Caco-2 (cell line): ENCODE measurements at regions not wholly inside any gene's neighbourhood (a gene's known extent, or its start where the extent isn't known, plus 50 kb on each side); places are given as distances from the start of the nearest gene placed in this dataset.

ENCODE experiments used
- BruUV-seq: library from RNA; stranded (reverse); fragments of 400-500 nt; replicated peaks from 2 replicates; lab custom pipeline; 2021; lab: Mats Ljungman, UMichigan
- CTCF ChIA-PET: fragments of 300-600 bp; sonication (Branson Sonifier 250); formaldehyde crosslinking; loops from one replicate; lab custom pipeline; 2022; ENCODE audit warnings: antibody characterized with exemption; lab: Charles Lee
- POLR2A ChIA-PET: fragments of 300-600 bp; sonication (Branson Sonifier 250); formaldehyde crosslinking; loops from one replicate; lab custom pipeline; 2022; ENCODE audit warnings: antibody characterized with exemption; lab: Charles Lee
- DNase-seq, 2 experiments: peaks; one replicate each; pipeline versions ENCODE4 v3.0.0 to v3.0.0-alpha.2; 2020 to 2022
- H3K27me3 ChIP-seq: replicated peaks from 2 replicates; pipeline ENCODE4 v1.6.0; 2011; ENCODE audit warnings: low read length; ENCODE audit not compliant: control insufficient read depth, insufficient read depth
- H3K36me3 ChIP-seq: 2 replicates; pipeline ENCODE4 v1.5.1; 2011; ENCODE audit warnings: low read length; ENCODE audit not compliant: control insufficient read depth, insufficient read depth
- H3K4me1 ChIP-seq: fragments of 250-450 bp; sonication (Bioruptor Pico); 2 replicates; pipeline ENCODE4 v1.5.1; 2020; ENCODE audit warnings: mild to moderate bottlenecking
- H3K4me3 ChIP-seq: 2 replicates; pipeline ENCODE4 v1.5.1; 2011; ENCODE audit warnings: low read depth, mild to moderate bottlenecking, control low read depth, low read length
- H3K9me3 ChIP-seq: fragments of 250-450 bp; sonication (Bioruptor Pico); 2 replicates; pipeline ENCODE4 v1.5.1; 2020; ENCODE audit warnings: mild to moderate bottlenecking, moderate library complexity
- H3K27ac Mint-ChIP-seq: one replicate; pipeline ENCODE4 v1.8.0; 2022; ENCODE audit warnings: mixed read lengths; ENCODE audit not compliant: unreplicated experiment
- H3K27me3 Mint-ChIP-seq: one replicate; pipeline ENCODE4 v1.8.0; 2022; ENCODE audit warnings: mixed read lengths; ENCODE audit not compliant: insufficient read depth, unreplicated experiment
- H3K36me3 Mint-ChIP-seq: one replicate; pipeline ENCODE4 v1.8.0; 2022; ENCODE audit warnings: mild to moderate bottlenecking, mixed read lengths; ENCODE audit not compliant: insufficient read depth, unreplicated experiment
- H3K4me1 Mint-ChIP-seq: one replicate; pipeline ENCODE4 v1.8.0; 2022; ENCODE audit warnings: low read depth, mixed read lengths; ENCODE audit not compliant: unreplicated experiment
- H3K4me3 Mint-ChIP-seq: one replicate; pipeline ENCODE4 v1.8.0; 2022; ENCODE audit warnings: mild to moderate bottlenecking, moderate library complexity, mixed read lengths; ENCODE audit not compliant: unreplicated experiment
- H3K9me3 Mint-ChIP-seq: one replicate; pipeline ENCODE4 v1.8.0; 2022; ENCODE audit warnings: mixed read lengths; ENCODE audit not compliant: unreplicated experiment
- CTCF ChIP-seq, 2 experiments: fragments of 200-600 bp in 1 of 2; IDR thresholded peaks; 1 replicate in 1 of 2; 2 replicates in 1 of 2; pipeline versions ENCODE4 v1.5.1 to v1.8.0; 2011 to 2022; ENCODE audit warnings: antibody characterized with exemption in 1 of 2, control low read depth in 1 of 2, inconsistent platforms in 1 of 2, low read depth in 1 of 2, low read length in 1 of 2, mild to moderate bottlenecking in 1 of 2, moderate library complexity in 1 of 2; ENCODE audit not compliant: insufficient read depth in 1 of 2, severe bottlenecking in 1 of 2, unreplicated experiment in 1 of 2
- intact Hi-C: fragments of 100-400 bp; cut with micrococcal nuclease; formaldehyde crosslinking; loops from one replicate; pipeline ENCODE4 v1.10.0; 2022; ENCODE audit not compliant: unreplicated experiment

GRCh38 chr3:72675243-72675642, 173.0 kb downstream of the SHQ1 start:
- no TSS peak for BruUV-seq
- H3K4me3 Mint-ChIP-seq = no peak overlapping the region
- Histone ChIP-seq H3K9me3 (no peaks in the 10 kb centered on the region), H3K4me3 (no peak overlapping the region), H3K36me3 (no peaks in the 10 kb centered on the region), H3K4me1 (peaks cover 8% of the 10 kb centered on the region), H3K27me3 (no peaks in the 10 kb centered on the region)
- POLR2A ChIA-PET = no interaction called here
- no peak for DNase-seq
- H3K27me3 Mint-ChIP-seq = no peaks in the 10 kb centered on the region
- no peak for TF ChIP-seq CTCF (IDR thresholded peaks at IDR 0.05; ENCODE audit: insufficient read depth in 1 of 2, low read depth in 1 of 2, low read length in 1 of 2, severe bottlenecking in 1 of 2, unreplicated experiment in 1 of 2)
- intact Hi-C loops = no loop called here
- H3K36me3 Mint-ChIP-seq = no peaks in the 10 kb centered on the region
- CTCF ChIA-PET = no interaction called here
- no peak overlapping the region for H3K27ac Mint-ChIP-seq
- H3K9me3 Mint-ChIP-seq = no peaks in the 10 kb centered on the region
- peaks cover 13% of the 10 kb centered on the region for H3K4me1 Mint-ChIP-seq

DNA sequence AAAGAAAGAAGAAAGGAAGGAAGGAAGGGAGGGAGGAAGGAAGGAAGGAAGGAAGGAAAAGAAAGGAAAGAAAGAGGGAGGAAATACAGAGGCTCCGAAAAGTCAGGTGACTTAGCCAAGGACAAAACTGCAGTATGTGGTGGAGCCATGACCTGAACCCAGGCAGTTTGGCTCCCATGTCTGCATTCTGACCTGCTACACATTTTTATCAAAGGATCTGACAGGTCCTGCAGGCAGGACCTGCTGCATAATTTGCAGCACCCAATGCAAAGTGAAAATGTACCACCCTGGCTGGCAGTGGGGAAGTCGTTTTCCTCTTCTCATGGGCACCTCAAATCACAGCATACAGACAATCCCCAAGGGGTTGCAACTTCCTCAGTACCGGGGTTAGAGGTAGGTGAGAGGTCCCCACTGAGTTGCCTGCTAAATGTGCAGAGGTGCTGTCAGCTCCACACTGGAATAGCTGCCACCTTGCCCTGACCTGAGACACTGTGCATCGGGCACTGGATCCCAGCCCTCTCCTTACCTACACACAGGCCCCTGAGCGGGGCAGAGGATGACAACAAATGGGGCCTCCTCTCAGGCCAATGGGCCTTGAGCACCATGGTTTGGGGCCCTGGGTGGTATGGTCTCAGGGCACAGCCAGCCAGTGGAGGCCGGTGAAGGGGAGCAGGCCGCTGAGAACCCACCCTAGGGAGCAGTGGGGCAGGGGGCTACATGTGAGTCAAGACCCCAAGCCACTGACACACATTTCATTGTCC, 175.1 kb downstream of the SHQ1 start:
- Histone ChIP-seq H3K4me3 (no peak overlapping the region), H3K4me1 (peaks cover under 1% of the 10 kb centered on the region; the same call in 1 of the 2 replicates), H3K36me3 (no peaks in the 10 kb centered on the region), H3K9me3 (no peaks in the 10 kb centered on the region), H3K27me3 (no peaks in the 10 kb centered on the region)
- BruUV-seq = no TSS peak
- Mint-ChIP-seq H3K27me3 (no peaks in the 10 kb centered on the region), H3K4me1 (peaks cover 2% of the 10 kb centered on the region), H3K4me3 (no peak overlapping the region), H3K36me3 (no peaks in the 10 kb centered on the region), H3K27ac (no peak overlapping the region), H3K9me3 (no peaks in the 10 kb centered on the region)
- no peak for DNase-seq
- intact Hi-C loops = no loop called here
- ChIA-PET CTCF (no interaction called here), POLR2A (no interaction called here)
- TF ChIP-seq CTCF (IDR thresholded peaks at IDR 0.05; ENCODE audit: insufficient read depth in 1 of 2, low read depth in 1 of 2, low read length in 1 of 2, severe bottlenecking in 1 of 2, unreplicated experiment in 1 of 2) = no peak

DNA sequence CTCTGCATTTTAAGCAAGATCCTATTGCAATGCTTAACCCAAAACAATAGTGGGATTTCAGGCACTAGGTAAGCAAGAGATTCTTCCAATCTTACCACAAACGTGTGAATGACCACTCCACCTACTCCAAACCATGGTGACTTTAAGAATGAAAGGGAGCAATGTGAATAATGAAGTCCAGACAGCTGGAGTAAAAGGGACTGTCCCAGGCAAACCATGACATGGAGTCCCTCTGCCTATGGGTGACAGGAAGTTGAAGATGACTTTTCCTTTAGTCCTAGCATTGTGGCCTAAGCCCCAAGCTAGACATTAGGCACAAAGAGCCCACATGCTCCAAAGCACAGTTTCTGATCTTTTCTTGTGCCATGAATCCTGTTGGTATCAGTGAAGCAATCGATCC, 179.0 kb downstream of the SHQ1 start:
- no peaks in the 10 kb centered on the region for H3K4me1 Mint-ChIP-seq
- no peak overlapping the region for H3K4me3 ChIP-seq
- no TSS peak for BruUV-seq
- no peaks in the 10 kb centered on the region for H3K27me3 Mint-ChIP-seq
- H3K36me3 Mint-ChIP-seq = no peaks in the 10 kb centered on the region
- no peak for TF ChIP-seq CTCF (IDR thresholded peaks at IDR 0.05; ENCODE audit: insufficient read depth in 1 of 2, low read depth in 1 of 2, low read length in 1 of 2, severe bottlenecking in 1 of 2, unreplicated experiment in 1 of 2)
- no peaks in the 10 kb centered on the region for H3K9me3 Mint-ChIP-seq
- no peaks in the 10 kb centered on the region for H3K9me3 ChIP-seq
- H3K36me3 ChIP-seq = no peaks in the 10 kb centered on the region
- DNase-seq = no peak
- no peaks in the 10 kb centered on the region for H3K4me1 ChIP-seq
- CTCF ChIA-PET = no interaction called here
- intact Hi-C loops = loop anchor here (5.0 kb wide), 1 partner anchor 73 kb away; no protein-coding TSS in a partner anchor
- H3K27me3 ChIP-seq = no peaks in the 10 kb centered on the region
- no peak overlapping the region for H3K4me3 Mint-ChIP-seq
- no peak overlapping the region for H3K27ac Mint-ChIP-seq
- POLR2A ChIA-PET = no interaction called here
